Panc1 (cell line): ENCODE measurements at regions not wholly inside any gene's neighbourhood (a gene's known extent, or its start where the extent isn't known, plus 50 kb on each side); places are given as distances from the start of the nearest gene placed in this dataset.

ENCODE experiments used
- ATAC-seq: fragments of 200-7000 bp; cut with Tn5 transposase; 2 replicates; pipeline ENCODE4 v1.9.1; 2020; ENCODE audit warnings: mild to moderate bottlenecking, moderate library complexity
- BruUV-seq: library from RNA; stranded (reverse); fragments of 400-500 nt; replicated peaks from 2 replicates; lab custom pipeline; 2021; lab: Mats Ljungman, UMichigan
- CTCF ChIA-PET: fragments of 300-600 bp; sonication (Branson Sonifier 250); formaldehyde crosslinking; loops from one replicate; lab custom pipeline; 2022; ENCODE audit warnings: antibody characterized with exemption; lab: Charles Lee
- POLR2A ChIA-PET: fragments of 300-600 bp; sonication (Branson Sonifier 250); formaldehyde crosslinking; loops from one replicate; lab custom pipeline; 2022; ENCODE audit warnings: antibody characterized with exemption; lab: Charles Lee
- DNase-seq: peaks from one replicate; pipeline ENCODE4 v3.0.0-alpha.2; 2010; ENCODE audit warnings: low read depth, low spot score
- H3K27ac ChIP-seq: 2 replicates; pipeline ENCODE4 v1.5.1; 2011; ENCODE audit warnings: mild to moderate bottlenecking, low read length, inconsistent platforms
- H3K27me3 ChIP-seq: fragments of 200-500 bp; sonication (Bioruptor generic); 2 replicates; pipeline ENCODE4 v1.6.0; 2014; ENCODE audit warnings: low read length, inconsistent platforms; ENCODE audit not compliant: control insufficient read depth, insufficient read depth
- H3K36me3 ChIP-seq: fragments of 200-500 bp; sonication (Bioruptor generic); 2 replicates; pipeline ENCODE4 v1.5.1; 2014; ENCODE audit warnings: inconsistent platforms, mild to moderate bottlenecking, low read length, moderate library complexity; ENCODE audit not compliant: control insufficient read depth, insufficient read depth
- H3K4me1 ChIP-seq: 2 replicates; pipeline ENCODE4 v1.5.1; 2011; ENCODE audit warnings: inconsistent platforms, mild to moderate bottlenecking, low read length, moderate library complexity; ENCODE audit not compliant: control insufficient read depth, insufficient read depth
- H3K4me3 ChIP-seq, 2 experiments: 2 replicates each; pipeline ENCODE4 v1.5.1; 2011 to 2012; ENCODE audit warnings: low read depth in 2 of 2, low read length in 2 of 2, mild to moderate bottlenecking in 2 of 2, inconsistent platforms in 1 of 2, moderate library complexity in 1 of 2
- H3K9me3 ChIP-seq: fragments of 200-500 bp; sonication (Bioruptor generic); 2 replicates; pipeline ENCODE4 v1.5.1; 2014; ENCODE audit warnings: low read depth, mild to moderate bottlenecking, inconsistent platforms, low read length, moderate library complexity; ENCODE audit not compliant: control insufficient read depth, insufficient read depth
- CTCF ChIP-seq: fragments of 450-650 bp; IDR thresholded peaks from 2 replicates; pipeline ENCODE4 v1.5.1; 2017; ENCODE audit warnings: mild to moderate bottlenecking
- POLR2AphosphoS5 ChIP-seq: IDR thresholded peaks from 2 replicates; pipeline ENCODE4 v1.6.1; 2012; ENCODE audit warnings: mild to moderate bottlenecking, low read depth, low read length, moderate library complexity
- REST ChIP-seq, 2 experiments: IDR thresholded peaks; 2 replicates each; pipeline ENCODE4 v1.6.1; 2011 to 2012; ENCODE audit warnings: low read depth in 2 of 2, control low read depth in 1 of 2, low read length in 1 of 2, mild to moderate bottlenecking in 1 of 2, moderate library complexity in 1 of 2; ENCODE audit not compliant: insufficient read depth in 1 of 2
- SIN3A ChIP-seq: IDR thresholded peaks from 2 replicates; pipeline ENCODE4 v1.6.1; 2012; ENCODE audit warnings: low read depth, mild to moderate bottlenecking, low read length, moderate library complexity, borderline replicate concordance; ENCODE audit not compliant: insufficient read depth
- TCF7L2 ChIP-seq: IDR thresholded peaks from 2 replicates; pipeline ENCODE4 v1.6.1; 2011; ENCODE audit warnings: mild to moderate bottlenecking, low read depth, low read length, inconsistent platforms
- in situ Hi-C: cut with HindIII; loops from 2 replicates; pipeline ENCODE4 v1.10.0; 2016; ENCODE audit warnings: low sequenced_read_pairs, low pct_unique_long_range_greater_than_20kb
- intact Hi-C: fragments of 100-400 bp; cut with micrococcal nuclease; formaldehyde crosslinking; loops from one replicate; pipeline ENCODE4 v1.10.0; 2022; ENCODE audit not compliant: unreplicated experiment

DNA sequence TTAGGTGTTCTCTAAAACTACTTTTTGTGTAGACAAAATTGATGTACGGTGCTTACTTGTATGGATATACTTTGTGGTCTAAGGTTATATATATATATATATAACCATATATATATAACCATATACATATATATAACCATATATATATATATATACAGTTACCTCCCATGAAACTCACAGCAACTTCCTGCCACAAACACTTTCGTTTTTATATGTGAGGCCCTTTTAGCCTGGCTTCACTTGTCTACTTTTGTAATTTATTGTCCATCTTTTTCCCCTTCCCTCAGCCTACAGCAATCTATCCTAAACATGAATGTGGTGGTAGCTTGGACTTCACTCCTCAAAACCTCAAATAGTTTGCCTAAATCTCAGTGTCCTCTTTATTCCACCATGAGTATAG lies 72.8 kb upstream of the NPFFR2 start:
- Histone ChIP-seq H3K27me3 (no peaks in the 10 kb centered on the region), H3K36me3 (no peaks in the 10 kb centered on the region), H3K27ac (no peak overlapping the region), H3K4me3 (no peak overlapping the region), H3K4me1 (no peaks in the 10 kb centered on the region), H3K9me3 (no peaks in the 10 kb centered on the region)
- no TSS peak for BruUV-seq
- intact Hi-C loops (no loop called here), in situ Hi-C loops (no loop called here)
- TF ChIP-seq TCF7L2 (no peak), SIN3A (no peak), POLR2AphosphoS5 (no peak), REST (IDR thresholded peaks at IDR 0.05; ENCODE audit: insufficient read depth in 1 of 2, low read depth in 2 of 2, low read length in 1 of 2) (no peak), CTCF (no peak)
- POLR2A ChIA-PET: no interaction called here
- no peak for ATAC-seq
- DNase-seq: no peak
- CTCF ChIA-PET: no interaction called here

GRCh38 chr4:71962622-71963264 lies 69.1 kb upstream of the NPFFR2 start:
- no peak for TF ChIP-seq SIN3A
- POLR2A ChIA-PET: no interaction called here
- in situ Hi-C loops (no loop called here), intact Hi-C loops (no loop called here)
- no peaks in the 10 kb centered on the region for H3K9me3 ChIP-seq
- no peaks in the 10 kb centered on the region for H3K27me3 ChIP-seq
- H3K36me3 ChIP-seq: no peaks in the 10 kb centered on the region
- H3K4me1 ChIP-seq: no peaks in the 10 kb centered on the region
- no peak overlapping the region for H3K27ac ChIP-seq
- no TSS peak for BruUV-seq
- ATAC-seq (no peak), DNase-seq (no peak)
- H3K4me3 ChIP-seq: no peak overlapping the region
- CTCF ChIA-PET: no interaction called here

GRCh38 chr4:71974681-71975080 lies 57.1 kb upstream of the NPFFR2 start:
- intact Hi-C loops: no loop called here
- no peak for TF ChIP-seq POLR2AphosphoS5
- no peak for TF ChIP-seq SIN3A
- TF ChIP-seq REST (IDR thresholded peaks at IDR 0.05; ENCODE audit: insufficient read depth in 1 of 2, low read depth in 2 of 2, low read length in 1 of 2): no peak
- no peak for TF ChIP-seq CTCF
- TF ChIP-seq TCF7L2: no peak

More at GRCh38 chr4:71974681-71975080, 57.1 kb upstream of the NPFFR2 start:
- no peaks in the 10 kb centered on the region for H3K9me3 ChIP-seq
- H3K4me3 ChIP-seq: no peak overlapping the region
- in situ Hi-C loops: no loop called here
- no peak overlapping the region for H3K27ac ChIP-seq
- ChIA-PET POLR2A (no interaction called here), CTCF (no interaction called here)
- no peaks in the 10 kb centered on the region for H3K36me3 ChIP-seq
- ATAC-seq (no peak), DNase-seq (no peak)
- H3K4me1 ChIP-seq: no peaks in the 10 kb centered on the region
- no TSS peak for BruUV-seq
- H3K27me3 ChIP-seq: no peaks in the 10 kb centered on the region
